Epithelial cell of esophagus (primary cell): ENCODE measurements at regions not wholly inside any gene's neighbourhood (a gene's known extent, or its start where the extent isn't known, plus 50 kb on each side); places are given as distances from the start of the nearest gene placed in this dataset.

Experiments used
- DNase-seq: peaks from one replicate; pipeline ENCODE4 v3.0.0; 2010; ENCODE audit warnings: low read depth
- H3K4me3 ChIP-seq: 2 replicates; pipeline ENCODE4 v1.5.1; 2011; ENCODE audit warnings: mild to moderate bottlenecking, low read length, control low read depth
- CTCF ChIP-seq: IDR thresholded peaks from 2 replicates; pipeline ENCODE4 v1.5.1; 2011; ENCODE audit warnings: low read depth, mild to moderate bottlenecking, low read length, control low read depth, inconsistent platforms; ENCODE audit not compliant: insufficient read depth; ENCODE audit errors: missing control alignments

DNA sequence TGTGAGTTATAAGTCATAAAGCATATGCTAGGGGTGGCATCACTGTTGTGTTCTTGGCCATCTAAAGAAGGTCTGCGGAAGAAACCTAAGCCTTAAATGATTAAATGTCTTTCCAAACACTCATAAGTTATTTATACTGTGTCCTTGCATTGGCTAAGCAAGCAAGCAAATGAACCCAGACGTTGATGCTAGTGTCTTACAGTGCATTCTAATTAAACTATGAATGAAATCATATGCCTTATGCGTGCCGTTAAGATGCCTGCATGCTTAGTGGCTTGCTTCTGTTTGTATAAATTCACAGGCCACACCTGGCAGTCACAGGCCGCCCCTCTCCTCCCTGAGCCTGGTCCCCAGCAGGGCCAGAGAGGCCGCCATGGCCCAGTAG lies 49.9 kb downstream of the RIN2 start:
- no peak overlapping the region for H3K4me3 ChIP-seq
- TF ChIP-seq CTCF: no peak
- no peak for DNase-seq

DNA sequence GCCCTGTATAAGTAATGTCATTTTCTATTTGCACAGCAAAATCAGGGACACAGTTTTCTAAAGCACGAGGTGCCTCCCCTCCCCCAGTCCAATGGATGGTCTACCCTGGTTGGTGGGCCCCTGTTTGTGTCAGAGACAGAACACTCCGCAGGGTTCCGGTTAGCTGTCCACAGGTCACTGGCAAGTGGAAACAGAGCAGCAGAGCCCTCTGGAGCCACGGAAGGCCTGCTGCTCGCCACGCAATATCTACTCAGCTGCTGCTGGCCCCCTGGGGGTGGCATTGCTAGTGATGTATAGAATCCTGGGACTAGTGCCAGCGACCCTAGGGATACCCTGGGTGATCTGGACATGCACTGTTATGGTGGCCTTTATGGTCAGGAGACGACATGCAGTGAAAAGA lies 50.4 kb downstream of the RIN2 start:
- no peak overlapping the region for H3K4me3 ChIP-seq
- no peak for TF ChIP-seq CTCF
- DNase-seq: no peak

DNA sequence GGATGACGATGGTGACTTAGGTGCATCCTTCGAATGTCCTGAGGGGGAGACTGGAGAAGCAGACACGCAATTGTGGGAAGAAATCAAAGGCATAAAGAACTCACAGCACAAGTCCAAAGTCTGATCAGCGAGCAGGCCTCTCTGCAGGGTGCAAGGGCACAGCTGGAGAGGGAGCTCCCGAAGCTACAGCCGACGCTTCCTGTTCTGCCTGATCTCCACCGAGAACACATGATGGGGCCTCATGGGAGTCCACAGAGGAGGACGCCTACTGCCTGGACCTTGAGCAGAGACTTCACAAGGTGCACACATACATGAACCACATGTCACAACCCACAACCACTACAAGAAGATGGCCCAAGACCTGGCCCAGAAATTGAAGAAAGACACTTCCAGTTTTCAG lies 51.4 kb downstream of the RIN2 start:
- H3K4me3 ChIP-seq: no peak overlapping the region

DNA sequence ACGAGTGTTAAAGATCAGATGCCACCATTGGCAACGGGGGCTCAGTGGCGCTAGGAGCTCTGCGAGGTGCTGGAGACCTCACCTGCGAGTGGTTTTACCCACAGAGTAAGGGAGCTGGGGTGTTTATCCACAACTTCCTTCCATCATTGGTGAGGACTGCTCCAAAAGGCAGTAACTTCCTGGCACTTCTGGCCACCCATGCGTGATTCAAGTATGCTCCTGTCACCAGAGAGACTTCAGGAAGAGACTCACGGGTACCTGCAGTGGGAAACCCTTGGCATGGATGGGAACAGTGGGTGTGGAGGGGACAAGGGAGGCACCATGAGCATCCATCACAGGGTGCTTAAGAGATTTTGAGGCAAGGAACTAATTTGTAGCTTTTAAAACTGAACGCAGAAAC lies 53.2 kb downstream of the RIN2 start:
- DNase-seq: no peak
- no peak overlapping the region for H3K4me3 ChIP-seq
- no peak for TF ChIP-seq CTCF

More for the DNA sequence above, 51.4 kb downstream of the RIN2 start:
- TF ChIP-seq CTCF: no peak
- DNase-seq: no peak

DNA sequence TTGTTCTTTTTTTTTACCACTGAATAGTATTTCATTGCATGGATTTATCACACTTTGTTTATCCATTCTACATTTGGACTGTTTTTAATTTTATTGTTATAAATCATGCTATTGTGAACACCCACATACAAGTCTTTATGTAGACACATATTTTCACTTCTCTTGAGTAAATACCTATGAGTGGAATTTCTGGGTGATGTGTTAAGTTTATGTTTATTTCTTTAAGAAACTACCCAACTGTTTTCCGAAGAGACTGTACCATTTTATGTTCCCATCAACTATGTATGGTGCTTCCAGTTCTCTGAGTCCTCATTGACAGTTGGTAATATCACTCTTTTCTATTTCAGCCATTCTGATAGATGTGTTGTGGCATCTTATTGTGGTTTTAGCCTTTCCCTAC lies 54.0 kb downstream of the RIN2 start:
- DNase-seq: no peak
- H3K4me3 ChIP-seq: no peak overlapping the region
- no peak for TF ChIP-seq CTCF

DNA sequence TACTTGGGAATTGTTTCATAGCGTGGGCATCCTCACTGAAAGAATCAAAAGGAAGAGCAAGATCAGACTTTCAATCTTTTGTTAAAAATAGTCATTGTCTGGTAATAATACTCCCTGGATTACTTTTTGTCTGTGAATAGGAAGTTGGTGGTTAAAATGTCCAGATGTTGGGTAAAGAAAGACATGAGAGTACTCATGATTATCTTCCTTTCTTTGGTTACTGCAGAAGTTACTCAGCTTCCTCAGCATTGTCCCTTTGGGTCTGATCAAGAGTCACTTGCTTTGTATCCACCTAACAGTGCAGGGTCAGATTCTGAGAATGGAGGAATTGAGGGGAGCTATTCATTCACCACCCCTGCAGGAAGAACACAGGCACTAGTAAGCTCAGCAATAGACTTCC lies 54.6 kb downstream of the RIN2 start:
- no peak for DNase-seq
- no peak overlapping the region for H3K4me3 ChIP-seq
- no peak for TF ChIP-seq CTCF

- no peak overlapping the region for H3K4me3 ChIP-seq
- DNase-seq: no peak
- no peak for TF ChIP-seq CTCF
Observed at GRCh38 chr20:19813846-19814640, 56.0 kb downstream of the RIN2 start.
